GM21447 (cell line): ENCODE measurements at regions not wholly inside any gene's neighbourhood (a gene's known extent, or its start where the extent isn't known, plus 50 kb on each side); places are given as distances from the start of the nearest gene placed in this dataset.
"Not testable (repeated sequence)": the region's sequence is repeated elsewhere in the genome, so short reads cannot be mapped to it uniquely, and the experiment has no call there.

ENCODE experiments used
- ATAC-seq: cut with Tn5 transposase; IDR thresholded peaks from one replicate; pipeline ENCODE4 v1.9.1; 2021; ENCODE audit not compliant: unreplicated experiment

DNA sequence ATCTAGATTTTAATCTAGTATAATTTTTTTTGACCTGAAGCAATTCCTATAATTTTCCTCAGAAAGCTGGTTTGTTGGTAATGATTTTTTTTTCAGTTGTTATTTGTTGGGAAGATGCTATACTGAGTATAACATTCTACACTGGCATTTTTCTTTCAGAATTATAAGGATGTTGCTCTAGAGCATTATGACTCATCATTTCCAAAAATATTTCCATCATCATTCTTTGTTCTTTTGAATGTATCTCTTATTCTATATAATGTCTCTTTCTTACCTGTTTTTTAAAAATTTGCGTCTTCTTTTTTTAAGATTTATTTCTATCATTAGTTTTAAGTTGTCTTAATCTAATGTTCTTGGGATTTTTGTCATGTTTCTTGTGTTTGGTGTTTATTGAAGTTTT lies 356.5 kb upstream of the KCND2 start:
- no peak for ATAC-seq

DNA sequence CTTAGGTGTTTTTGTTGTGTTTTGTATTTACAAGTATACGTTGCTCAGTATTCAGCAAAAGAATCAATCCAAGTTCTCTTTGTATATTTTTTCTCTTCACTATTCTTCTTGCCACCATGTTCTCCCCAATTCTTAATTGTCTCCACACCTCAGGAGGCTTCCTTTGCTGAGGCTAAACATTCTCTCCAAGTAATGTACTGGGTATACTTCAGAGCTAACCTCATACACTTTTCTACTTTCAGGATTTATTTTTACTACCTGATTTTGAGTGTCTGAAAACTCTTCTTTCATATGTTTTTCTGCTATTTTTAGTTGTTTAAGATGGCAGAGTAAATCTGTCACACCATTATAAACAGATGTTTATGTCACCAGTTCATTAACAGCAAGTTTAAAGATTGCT lies 354.8 kb upstream of the KCND2 start:
- no peak for ATAC-seq

DNA sequence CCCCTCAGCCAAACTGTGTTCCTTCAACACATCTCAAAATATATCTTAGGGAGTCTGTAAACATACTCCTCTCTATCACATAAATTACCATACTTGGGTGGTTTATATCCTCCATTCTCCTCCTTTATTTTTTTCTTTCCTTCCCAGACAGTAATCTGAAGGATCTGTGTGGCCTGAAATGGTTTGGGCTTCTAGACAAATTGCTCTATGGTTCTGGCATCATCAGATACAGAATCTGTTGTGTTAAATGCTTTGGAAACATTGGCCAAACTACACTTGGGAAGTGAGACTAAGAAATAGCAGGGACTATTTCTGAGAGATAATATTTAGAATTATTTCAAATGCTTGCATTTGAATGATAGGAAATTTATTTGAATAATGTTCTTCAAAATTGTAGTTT lies 353.0 kb upstream of the KCND2 start:
- no peak for ATAC-seq

DNA sequence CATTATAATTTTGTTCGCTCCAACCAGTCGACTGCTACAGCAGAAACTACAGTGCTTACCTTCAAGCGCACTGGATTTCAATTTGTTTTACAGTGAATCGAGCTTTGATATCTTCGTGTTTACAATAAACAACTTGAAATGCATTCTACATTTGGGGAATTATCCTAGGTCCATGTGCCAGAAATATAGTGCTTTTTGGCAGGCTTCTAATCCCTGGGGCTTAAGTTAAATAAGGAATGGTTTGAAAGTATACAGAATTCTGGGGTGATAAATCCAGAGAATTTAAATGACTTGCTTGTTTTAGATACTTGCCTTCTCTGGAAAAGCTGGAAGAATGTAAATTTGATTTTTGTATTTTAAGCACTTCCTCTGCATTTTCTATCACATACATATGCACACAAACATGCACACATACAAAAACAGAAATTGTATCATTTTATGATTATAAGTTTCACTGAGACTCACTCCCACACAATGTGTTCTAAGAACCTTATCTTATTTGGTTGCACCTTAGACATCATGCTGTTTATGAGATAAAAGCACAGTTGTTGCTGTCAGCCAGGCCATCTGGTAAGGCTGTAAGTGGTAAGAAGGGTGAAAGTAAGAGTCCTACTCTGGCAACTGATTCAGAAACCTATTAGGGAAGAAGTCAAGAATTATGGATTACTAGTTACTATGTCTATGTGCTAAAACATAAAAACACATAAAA lies 347.2 kb upstream of the KCND2 start:
- ATAC-seq, result no peak

DNA sequence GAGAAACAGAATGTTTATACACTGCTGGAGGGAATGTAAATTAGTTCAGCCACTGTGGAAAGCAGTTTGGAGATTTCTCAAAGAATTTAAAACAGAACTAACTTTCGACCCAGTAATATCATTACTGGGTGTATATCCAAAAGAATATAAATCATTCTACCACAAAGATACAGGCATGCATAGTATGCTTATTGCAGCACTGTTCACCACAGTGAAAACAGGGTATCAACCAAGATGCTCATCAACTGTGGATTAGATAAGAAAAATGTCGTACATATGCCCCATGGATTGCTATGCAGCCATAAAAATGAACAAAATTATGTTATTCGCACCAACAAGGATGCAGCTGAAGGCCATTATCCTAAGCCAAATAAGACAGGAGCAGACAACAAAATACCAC lies 343.1 kb upstream of the KCND2 start:
- ATAC-seq, result no peak

DNA sequence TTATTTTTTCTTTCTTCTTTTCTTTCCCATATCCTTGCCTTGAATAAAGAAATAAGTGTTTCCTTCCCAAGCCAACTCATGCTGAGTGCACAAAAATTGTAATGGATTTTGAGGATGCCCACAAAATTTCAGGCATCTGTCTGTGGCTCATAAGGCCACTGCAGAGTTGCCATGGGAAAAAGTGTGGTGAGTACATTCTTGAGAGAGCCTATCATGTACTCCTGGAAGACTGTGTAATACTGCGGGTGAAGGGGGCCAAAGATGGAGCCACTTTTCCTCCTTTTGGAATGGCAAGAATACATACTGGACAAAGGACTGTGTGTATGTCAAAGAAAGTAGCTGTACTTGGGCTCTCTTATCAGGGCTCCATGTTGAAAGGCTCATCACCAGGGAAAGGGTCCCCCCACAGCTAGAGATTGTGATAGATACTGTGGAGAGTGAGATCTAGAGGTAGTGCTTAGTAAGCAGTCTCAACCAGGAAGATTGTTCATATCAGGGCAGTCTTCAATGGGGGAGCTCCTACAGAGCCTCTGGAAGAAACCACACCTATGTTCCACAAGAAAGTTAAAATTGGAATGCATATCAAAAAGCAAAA lies 341.6 kb upstream of the KCND2 start:
- no peak for ATAC-seq

DNA sequence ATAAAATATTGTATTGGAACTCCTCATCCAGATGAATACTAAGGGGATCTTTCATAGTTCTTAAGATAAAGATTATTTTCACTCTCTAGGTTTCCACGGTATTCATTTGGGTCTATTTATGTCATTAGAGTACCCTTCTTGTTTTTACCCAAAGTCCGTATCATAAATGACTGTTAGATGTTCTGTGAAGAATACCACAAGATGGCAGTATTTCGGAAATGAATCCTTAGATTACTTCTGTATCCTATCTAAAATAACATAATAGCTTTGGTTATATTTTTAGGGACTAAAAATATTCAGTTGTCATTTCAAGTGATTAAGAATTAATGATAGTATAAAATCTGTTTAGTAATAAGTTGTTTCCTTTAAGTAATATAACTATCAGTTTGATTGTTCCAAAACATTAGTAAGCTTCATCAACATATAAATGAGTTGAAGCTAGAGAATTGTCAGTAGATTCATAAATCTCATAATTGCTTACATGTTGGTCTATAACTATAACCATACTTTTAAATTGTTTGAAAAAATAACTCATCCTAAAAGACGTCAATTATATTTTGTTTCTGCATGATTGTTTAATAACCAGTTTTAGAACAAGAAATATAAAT lies 337.5 kb upstream of the KCND2 start:
- no peak for ATAC-seq

DNA sequence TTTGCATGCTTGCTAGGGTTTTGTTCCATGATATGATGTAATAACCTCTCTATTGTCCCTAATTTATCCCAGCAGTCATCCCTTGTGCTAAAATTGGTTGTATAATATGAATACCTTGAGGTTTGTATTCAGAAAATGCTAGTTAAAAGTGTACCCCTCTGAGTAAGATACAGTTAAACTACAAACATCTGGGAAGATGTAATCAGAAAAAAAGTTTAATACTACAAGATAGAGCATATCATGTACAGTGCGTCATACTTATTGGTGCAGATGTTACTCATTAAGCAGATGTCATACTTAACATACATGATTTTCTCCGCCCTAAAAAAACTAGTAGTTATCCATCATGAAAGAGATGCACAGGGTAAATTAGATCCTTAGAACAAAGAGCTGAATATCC lies 336.1 kb upstream of the KCND2 start:
- no peak for ATAC-seq

DNA sequence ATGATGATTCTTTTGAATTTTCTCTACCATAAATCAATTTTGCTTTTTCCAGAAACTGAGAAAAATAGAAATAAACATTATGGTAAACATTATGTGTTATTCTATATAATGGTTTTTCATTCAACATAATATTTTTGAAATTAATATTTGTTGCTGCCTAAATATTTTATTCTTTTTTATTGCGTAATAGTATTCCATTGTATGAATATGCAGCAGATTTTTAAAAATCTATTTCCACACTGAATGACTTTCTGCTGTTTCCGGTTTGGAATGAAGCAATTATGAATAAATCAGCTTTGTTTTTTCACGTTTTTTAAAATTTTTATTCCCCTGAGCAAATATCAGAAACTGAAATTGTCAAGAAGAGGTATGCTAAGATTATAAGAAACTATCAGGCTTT lies 335.2 kb upstream of the KCND2 start:
- no peak for ATAC-seq

DNA sequence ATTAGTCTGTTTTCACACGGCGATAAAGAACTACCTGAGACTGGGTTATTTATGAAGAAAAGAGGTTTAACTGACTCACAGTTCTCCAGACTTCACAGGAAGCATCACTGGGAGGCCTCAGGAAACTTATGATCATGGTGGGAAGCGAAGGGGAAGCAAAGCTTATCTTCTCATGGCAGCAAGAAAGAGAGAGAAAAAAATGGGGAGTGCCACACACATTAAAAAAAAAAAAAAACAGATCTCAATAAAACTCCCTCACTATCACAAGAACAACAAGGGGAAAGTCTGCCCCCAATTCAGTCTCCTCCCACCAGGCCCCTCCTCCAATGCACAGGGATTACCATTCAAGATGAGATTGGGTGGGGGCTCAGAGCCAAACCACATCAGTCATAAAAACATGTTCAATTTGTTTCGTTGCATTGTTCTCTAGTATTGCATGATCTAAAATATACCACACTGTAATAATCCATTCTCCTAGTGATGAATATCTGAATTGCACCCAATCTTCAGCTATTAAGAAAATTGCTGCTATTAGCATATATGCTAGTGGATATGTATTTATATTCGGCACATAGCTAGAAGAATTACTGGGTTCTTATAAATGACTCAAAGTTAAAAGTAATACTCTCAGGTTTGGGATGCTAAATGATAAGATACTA lies 328.9 kb upstream of the KCND2 start:
- ATAC-seq, result no peak

DNA sequence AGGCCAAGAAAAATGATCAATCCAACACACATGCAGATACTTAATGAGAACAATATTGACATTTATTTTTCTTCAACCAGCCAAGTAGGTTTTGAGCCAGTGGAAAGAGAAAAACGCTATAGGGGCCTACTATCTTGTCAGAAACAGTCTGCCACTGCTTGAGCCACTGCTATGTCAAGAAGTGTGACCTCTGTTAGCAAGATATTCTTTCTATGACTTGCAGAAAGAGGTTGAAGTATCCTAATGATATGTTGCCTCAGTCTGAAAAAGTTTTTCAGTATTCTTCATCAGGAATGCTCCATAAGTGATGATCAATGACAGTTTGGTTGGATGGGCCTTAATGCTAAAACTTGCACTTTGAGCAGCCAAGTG lies 328.4 kb upstream of the KCND2 start:
- no peak for ATAC-seq

DNA sequence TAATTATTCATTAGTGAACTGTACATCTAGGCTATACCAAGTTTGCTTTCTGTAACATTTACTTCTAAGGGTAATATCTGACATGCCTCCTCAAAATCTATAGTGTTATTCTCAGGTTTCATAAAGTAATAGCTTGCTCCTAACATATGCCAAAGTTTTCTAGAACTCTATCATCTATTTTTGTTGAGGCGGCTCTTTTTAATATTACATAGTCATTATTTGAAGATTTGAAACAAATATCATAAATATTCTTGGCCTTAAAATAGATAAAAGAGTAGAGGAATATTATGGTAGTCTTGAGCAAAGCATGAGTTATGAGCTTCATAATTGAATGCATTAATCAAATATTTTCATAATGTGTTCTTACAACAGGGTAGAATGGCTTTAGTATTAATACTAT lies 327.2 kb upstream of the KCND2 start:
- no peak for ATAC-seq

DNA sequence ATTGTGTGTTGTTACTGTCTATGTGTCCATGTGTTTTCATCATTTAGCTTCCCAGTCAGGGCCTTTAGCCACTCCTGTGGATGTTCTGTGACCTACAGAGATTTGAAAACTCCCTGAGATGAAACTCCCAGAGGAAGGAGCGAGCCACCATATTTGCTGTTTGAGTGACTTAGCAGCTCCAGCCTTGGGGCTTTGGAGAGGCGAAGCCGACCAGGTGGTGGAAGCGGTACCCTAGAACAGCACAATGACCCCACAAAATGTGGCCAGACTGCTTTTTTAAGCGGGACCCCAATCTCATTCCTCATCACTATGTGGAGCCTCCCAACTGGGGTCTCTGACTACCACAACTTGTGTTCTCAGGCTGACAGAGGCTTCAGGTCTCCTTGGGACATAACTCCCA lies 323.9 kb upstream of the KCND2 start:
- ATAC-seq, result no peak

DNA sequence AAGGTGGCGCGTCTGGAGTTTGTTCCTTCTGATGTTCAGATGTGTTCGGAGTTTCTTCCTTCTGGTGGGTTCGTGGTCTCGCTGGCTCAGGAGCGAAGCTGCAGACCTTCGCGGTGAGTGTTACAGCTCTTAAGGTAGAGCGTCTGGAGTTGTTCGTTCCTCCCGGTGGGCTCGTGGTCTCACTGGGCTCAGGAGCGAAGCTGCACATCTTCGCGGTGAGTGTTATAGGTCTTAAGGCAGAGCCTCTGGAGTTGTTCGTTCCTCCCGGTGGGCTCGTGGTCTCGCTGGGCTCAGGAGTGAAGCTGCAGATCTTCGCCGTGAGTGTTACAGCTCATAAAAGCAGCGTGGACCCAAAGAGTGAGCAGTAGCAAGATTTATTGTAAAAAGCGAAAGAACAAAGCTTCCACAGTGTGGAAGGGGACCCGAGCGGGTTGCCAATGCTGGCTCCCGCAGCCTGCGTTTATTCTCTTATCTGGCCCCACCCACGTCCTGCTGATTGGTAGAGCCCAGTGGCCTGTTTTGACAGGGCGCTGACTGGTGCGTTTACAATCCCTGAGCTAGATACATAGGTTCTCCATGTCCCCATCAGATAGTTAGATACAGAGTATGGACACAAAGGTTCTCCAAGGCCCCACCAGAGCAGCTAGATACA lies 322.5 kb upstream of the KCND2 start:
- ATAC-seq, result not testable (repeated sequence)

DNA sequence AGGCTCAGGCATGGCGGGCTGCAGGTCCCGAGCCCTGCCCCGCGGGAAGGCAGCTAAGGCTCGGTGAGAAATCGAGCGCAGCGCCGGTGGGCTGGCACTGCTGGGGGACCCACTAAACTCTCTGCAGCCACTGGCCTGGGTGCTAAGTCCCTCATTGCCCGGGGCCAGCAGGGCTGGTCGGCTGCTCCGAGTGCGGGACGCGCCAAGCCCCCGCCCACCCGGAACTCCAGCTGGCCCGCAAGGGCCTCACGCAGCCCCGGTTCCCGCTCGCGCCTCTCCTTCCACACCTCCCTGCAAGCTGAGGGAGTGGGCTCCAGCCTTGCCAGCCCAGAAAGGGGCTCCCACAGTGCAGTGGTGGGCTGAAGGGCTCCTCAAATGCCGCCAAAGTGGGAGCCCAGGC lies 321.4 kb upstream of the KCND2 start:
- not testable (repeated sequence) for ATAC-seq

DNA sequence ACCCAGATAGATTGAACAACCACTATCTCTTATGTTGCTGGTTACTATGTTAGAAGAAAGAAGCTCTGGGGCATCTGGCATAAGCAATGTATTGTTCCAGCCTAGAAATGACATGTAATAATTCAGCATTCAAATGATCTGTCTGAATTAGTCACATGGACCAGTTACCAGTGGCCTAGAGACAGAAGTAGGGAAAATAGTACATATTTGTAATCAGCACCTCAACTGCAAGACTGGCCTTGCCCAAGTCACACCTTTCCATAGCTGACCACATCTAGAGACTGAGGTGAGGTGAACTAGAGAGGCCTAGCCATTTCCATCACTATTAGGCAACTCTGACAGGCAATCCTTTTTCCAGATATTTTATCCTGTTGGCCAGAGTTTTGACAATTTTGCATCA lies 315.6 kb upstream of the KCND2 start:
- no peak for ATAC-seq

DNA sequence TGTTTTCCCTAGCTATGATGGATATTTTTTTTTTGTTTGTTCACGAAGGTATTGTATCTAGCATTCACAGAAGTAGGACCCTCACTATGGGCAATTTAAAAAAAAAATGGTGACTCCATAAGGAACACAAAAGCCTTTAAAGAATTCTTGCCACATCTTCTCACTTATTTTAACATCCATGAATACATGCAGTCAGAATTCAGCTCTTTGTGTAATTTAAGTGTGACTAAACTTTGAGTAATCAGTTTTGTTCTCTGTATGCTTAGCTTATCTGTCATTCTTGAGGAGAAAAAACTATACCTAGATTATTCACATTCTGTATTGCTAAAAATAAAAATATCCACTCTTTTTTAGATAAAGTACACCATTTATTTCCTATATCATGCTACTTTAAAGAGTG lies 313.2 kb upstream of the KCND2 start:
- ATAC-seq, result no peak

DNA sequence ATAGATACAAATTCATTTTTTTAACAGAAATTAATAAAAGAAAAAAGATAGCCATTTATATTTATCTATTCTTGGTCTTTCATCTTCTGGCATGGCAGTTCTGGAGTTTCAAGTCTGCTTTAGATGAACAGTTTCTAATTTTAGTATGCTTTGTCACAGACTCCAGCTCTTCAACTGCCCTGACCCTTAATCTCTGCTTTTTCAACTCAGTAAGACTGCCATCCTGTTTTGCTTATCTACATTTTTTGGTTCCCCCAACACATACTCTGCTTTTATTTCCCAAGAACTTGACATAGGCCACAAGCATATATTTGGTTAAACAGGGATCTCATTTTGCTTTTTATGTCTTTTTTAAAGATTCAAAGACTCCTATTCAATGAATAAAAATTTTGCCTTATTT lies 309.3 kb upstream of the KCND2 start:
- ATAC-seq, result no peak

DNA sequence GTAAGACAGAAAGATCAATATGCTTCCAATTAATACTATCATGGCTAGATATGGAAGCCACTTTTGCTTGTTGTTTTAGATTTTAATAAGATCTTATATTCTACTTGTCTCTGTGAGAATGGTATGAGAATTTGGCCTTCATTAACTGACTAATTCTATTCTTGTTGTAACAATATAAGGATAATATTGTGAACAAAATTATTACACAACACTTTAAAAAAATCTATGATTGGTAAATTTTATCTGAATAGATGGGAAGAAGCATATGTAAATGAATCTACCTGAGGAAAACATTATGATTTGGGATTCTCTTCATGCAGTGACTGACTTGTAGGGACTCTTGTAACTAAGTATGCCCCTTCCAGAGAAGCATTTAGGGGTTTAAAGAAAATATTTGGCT lies 308.9 kb upstream of the KCND2 start:
- ATAC-seq, result no peak

DNA sequence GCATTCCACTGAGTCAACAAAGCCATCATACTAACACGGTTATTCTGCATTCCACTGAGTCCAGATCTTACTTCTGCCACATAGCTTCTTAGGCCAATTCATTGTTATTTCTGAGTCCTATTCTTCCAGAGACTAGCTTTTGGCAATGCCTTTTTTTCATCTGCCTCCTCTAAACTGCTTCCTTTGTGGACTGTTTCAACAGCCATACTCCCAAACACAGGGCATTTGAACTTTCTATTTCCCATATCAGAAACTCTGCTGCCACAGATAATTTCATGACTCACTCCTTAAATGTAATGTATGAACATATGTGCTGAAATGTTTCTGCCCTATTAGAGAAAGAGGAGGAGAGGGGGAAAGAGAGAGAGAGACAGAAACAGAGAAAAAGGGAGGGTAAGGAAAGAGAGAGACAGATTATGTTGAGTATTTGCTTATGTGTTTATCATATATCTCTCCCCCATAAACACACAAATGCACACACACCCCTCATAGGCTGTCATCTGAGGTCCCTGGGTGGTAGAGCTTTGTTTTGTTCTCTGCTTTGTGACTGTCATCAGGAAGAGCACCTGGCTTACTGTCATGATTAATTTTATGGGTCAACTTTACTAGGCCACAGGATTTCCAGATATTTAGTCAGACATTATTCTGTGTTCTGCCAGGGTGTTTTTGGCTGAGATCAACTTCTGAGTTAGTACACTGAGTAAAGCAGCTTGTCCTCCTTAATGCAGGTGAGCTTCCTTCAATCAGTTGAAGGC lies 308.0 kb upstream of the KCND2 start:
- no peak for ATAC-seq

DNA sequence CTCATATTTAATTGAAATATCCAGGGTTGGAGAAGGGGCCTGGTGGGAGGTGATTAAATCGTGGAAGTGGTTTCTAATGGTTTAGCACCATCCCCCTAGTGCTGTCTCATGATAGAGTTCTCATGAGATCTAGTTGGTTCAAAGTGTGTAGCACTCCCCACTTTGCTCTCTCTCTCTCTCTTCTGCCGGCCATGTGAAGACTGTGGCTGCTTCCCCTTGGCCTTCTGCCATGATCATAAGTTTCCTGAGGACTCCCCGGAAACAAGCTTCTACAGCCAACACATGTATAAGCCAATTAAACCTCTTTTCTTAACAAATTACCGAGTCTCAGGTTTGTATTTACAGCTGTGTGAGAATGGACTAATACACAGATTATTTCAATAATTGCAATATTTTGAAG lies 305.8 kb upstream of the KCND2 start:
- no peak for ATAC-seq
